Transverse colon (tissue), 4 donors: ENCODE measurements at regions not wholly inside any gene's neighbourhood (a gene's known extent, or its start where the extent isn't known, plus 50 kb on each side); places are given as distances from the start of the nearest gene placed in this dataset.

Experiments used
- CTCF ChIP-seq, 5 experiments: fragments of 200-600 bp in 3 of 5; fragments of 450-650 bp in 2 of 5; sonication (generic) in 3 of 5; IDR thresholded peaks; 1 replicate in 2 of 5; 2 replicates in 3 of 5; pipeline ENCODE4 v1.5.1; 2016 to 2017; ENCODE audit warnings: antibody characterized with exemption in 5 of 5, inconsistent platforms in 3 of 5, mild to moderate bottlenecking in 2 of 5, moderate library complexity in 1 of 5
- POLR2AphosphoS5 ChIP-seq, 3 donors: sonication (generic); formaldehyde crosslinking; IDR thresholded peaks; one replicate each; pipeline ENCODE4 v1.6.1; 2016; ENCODE audit warnings: antibody characterized with exemption in 3 of 3

- no peak for TF ChIP-seq CTCF (IDR thresholded peaks at IDR 0.05)
- TF ChIP-seq POLR2AphosphoS5 (IDR thresholded peaks at IDR 0.05) = no peak
Measured at GRCh38 chr6:133648581-133648980, 240.3 kb upstream of the TCF21 start.
